NCI-H774 (cell line): ENCODE measurements at regions not wholly inside any gene's neighbourhood (a gene's known extent, or its start where the extent isn't known, plus 50 kb on each side); places are given as distances from the start of the nearest gene placed in this dataset.

Source experiments
- DNase-seq: peaks from one replicate; lab custom pipeline; 2025; lab: John Stamatoyannopoulos, UW

- DNase-seq: no peak
Observed at GRCh38 chr1:90780981-90781380, 63.9 kb upstream of the BARHL2 start.

GRCh38 chr1:90779573-90779972 is 62.5 kb upstream of the BARHL2 start:
- DNase-seq: no peak

DNA sequence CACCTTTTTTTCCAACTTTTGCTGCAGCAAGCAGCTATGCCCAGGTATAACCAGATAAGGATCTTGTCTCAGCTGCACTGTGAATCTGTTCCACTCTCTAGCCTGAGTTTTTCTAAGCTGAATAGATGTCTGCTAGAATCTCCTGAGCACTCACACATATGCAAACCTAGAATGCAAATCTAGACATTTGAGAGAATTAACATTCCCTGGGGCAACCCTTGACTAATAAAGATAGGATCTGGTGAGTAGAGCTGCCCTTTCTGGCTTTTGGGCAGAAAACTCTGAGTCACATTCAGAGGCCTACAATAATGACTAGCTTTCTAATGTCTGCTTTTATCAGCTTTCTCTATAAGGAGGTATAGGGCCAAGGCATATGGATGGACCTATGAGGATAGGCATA is 61.4 kb upstream of the BARHL2 start:
- DNase-seq: no peak

DNA sequence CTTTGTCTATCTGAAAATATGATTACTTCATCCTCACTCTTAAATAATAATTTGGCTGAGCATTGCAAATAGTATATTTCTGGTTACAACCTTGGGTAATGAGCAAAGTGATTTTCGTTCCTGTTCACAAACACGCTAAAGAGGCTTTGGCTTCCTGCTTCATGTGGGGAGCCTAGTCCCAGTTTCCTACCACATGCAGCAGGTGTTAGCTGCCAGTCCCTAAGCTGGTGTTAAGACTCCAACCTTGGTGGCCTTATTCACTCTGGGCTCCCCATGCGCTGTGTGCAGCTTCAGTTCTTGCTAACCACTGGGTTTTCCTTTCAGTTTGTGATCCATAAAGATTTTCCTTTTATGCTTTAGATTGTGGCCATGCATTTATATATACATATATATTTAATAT is 56.7 kb upstream of the BARHL2 start:
- no peak for DNase-seq

- no peak for DNase-seq
Observed at GRCh38 chr1:90768826-90769225, 51.7 kb upstream of the BARHL2 start.

DNA sequence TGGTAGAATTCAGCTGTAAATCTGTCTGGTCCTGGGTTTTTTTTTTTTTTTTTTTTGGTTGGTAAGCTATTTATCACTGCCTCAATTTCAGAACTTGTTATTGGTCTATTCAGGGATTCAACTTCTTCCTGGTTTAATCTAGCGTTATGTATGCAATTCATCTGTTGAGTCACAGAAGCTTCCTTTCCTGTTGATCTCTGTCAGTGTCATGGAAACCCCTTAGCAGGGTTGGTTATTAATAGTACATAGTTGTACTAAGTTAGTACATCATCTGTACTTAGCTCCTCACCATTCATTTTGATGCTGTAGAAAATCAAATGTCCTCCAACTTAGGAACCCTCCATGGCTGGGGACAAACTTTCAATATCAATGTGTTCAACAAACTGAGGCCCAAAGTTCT is 51.0 kb upstream of the BARHL2 start:
- DNase-seq: no peak
